SK-N-SH treated with all-trans-retinoic acid at 6 μM for 48 hours (cell line): ENCODE measurements at regions not wholly inside any gene's neighbourhood (a gene's known extent, or its start where the extent isn't known, plus 50 kb on each side); places are given as distances from the start of the nearest gene placed in this dataset.

Experiments
- ATAC-seq: fragments of 200-7000 bp; cut with Tn5 transposase; 3 replicates; pipeline ENCODE4 v1.9.1; 2020; ENCODE audit warnings: mild to moderate bottlenecking, moderate library complexity
- ARNTL ChIP-seq: fragments of 450-650 bp; formaldehyde crosslinking; IDR thresholded peaks from 2 replicates; pipeline ENCODE4 v1.5.0; 2020; ENCODE audit warnings: low read depth, mild to moderate bottlenecking, moderate library complexity, borderline replicate concordance
- BACH2 ChIP-seq: fragments of 250-450 bp; sonication (Bioruptor Pico); IDR thresholded peaks from 2 replicates; pipeline ENCODE4 v1.9.0; 2021; ENCODE audit warnings: mild to moderate bottlenecking, borderline replicate concordance
- CSDC2 ChIP-seq: fragments of 250-450 bp; sonication (Bioruptor Pico); IDR thresholded peaks from 2 replicates; pipeline ENCODE4 v1.5.0; 2020; ENCODE audit warnings: mild to moderate bottlenecking, moderate library complexity
- ESRRG ChIP-seq: fragments of 250-450 bp; sonication (Bioruptor Pico); IDR thresholded peaks from 2 replicates; pipeline ENCODE4 v1.6.1; 2021; ENCODE audit warnings: mild to moderate bottlenecking
- GLIS3 ChIP-seq: fragments of 250-450 bp; sonication (Bioruptor Pico); IDR thresholded peaks from 2 replicates; pipeline ENCODE4 v1.5.0; 2020; ENCODE audit warnings: mild to moderate bottlenecking, moderate library complexity
- ISL1 ChIP-seq: fragments of 250-450 bp; sonication (Bioruptor Pico); IDR thresholded peaks from 2 replicates; pipeline ENCODE4 v2.1.2; 2022; ENCODE audit warnings: mild to moderate bottlenecking, moderate library complexity
- OSR1 ChIP-seq: fragments of 250-450 bp; sonication (Bioruptor Pico); IDR thresholded peaks from 2 replicates; pipeline ENCODE4 v1.8.0; 2022; ENCODE audit warnings: moderate library complexity, mild to moderate bottlenecking, inconsistent platforms
- PPARA ChIP-seq: fragments of 250-450 bp; sonication (Bioruptor Pico); IDR thresholded peaks from 2 replicates; pipeline ENCODE4 v1.5.0; 2020; ENCODE audit warnings: mild to moderate bottlenecking, borderline replicate concordance
- RARB ChIP-seq: fragments of 250-450 bp; sonication (Bioruptor Pico); IDR thresholded peaks from 2 replicates; pipeline ENCODE4 v1.8.0; 2021; ENCODE audit warnings: mild to moderate bottlenecking, moderate library complexity
- SNAI2 ChIP-seq: fragments of 250-450 bp; sonication (Bioruptor Pico); IDR thresholded peaks from 2 replicates; pipeline ENCODE4 v1.5.0; 2020; ENCODE audit warnings: mild to moderate bottlenecking, moderate library complexity
- TCF4 ChIP-seq: fragments of 250-450 bp; sonication (Bioruptor Pico); IDR thresholded peaks from 2 replicates; pipeline ENCODE4 v1.8.0; 2021; ENCODE audit warnings: mild to moderate bottlenecking, moderate library complexity, borderline replicate concordance
- TOX ChIP-seq: fragments of 250-450 bp; sonication (Bioruptor Pico); IDR thresholded peaks from 2 replicates; pipeline ENCODE4 v1.8.0; 2021; ENCODE audit warnings: mild to moderate bottlenecking, moderate library complexity, borderline replicate concordance
- ZC3H10 ChIP-seq: fragments of 250-450 bp; sonication (Bioruptor Pico); IDR thresholded peaks from 2 replicates; pipeline ENCODE4 v1.5.1; 2021; ENCODE audit warnings: mild to moderate bottlenecking, moderate library complexity
- ZFP3 ChIP-seq: fragments of 250-450 bp; sonication (Bioruptor Pico); IDR thresholded peaks from 2 replicates; pipeline ENCODE4 v1.5.0; 2020; ENCODE audit warnings: mild to moderate bottlenecking, moderate library complexity
- ZFP30 ChIP-seq: fragments of 450-650 bp; formaldehyde crosslinking; IDR thresholded peaks from 2 replicates; pipeline ENCODE4 v1.5.0; 2022; ENCODE audit warnings: mild to moderate bottlenecking, moderate library complexity
- ZNF565 ChIP-seq: fragments of 450-650 bp; formaldehyde crosslinking; conservative IDR thresholded peaks from 2 replicates; pipeline ENCODE4 v1.5.0; 2020; ENCODE audit warnings: low read depth, mild to moderate bottlenecking, moderate library complexity
- ZNF70 ChIP-seq: fragments of 450-650 bp; formaldehyde crosslinking; IDR thresholded peaks from 2 replicates; pipeline ENCODE4 v1.5.0; 2020; ENCODE audit warnings: mild to moderate bottlenecking, moderate library complexity
- ZNF8 ChIP-seq: fragments of 450-650 bp; formaldehyde crosslinking; IDR thresholded peaks from 2 replicates; pipeline ENCODE4 v1.5.0; 2020; ENCODE audit warnings: mild to moderate bottlenecking, moderate library complexity
- TF ChIP-seq, protein P1 (sequence below): fragments of 250-450 bp; sonication (Bioruptor Pico); IDR thresholded peaks from 2 replicates; pipeline ENCODE4 v1.5.1; 2020; ENCODE audit warnings: low read depth, mild to moderate bottlenecking, moderate library complexity
- TF ChIP-seq, protein P2 (sequence below): fragments of 250-450 bp; sonication (Bioruptor Pico); IDR thresholded peaks from 2 replicates; pipeline ENCODE4 v1.8.0; 2021; ENCODE audit warnings: low read depth, mild to moderate bottlenecking, moderate library complexity, borderline replicate concordance
- TF ChIP-seq, protein P3 (sequence below): fragments of 250-450 bp; sonication (Bioruptor Pico); IDR thresholded peaks from 2 replicates; pipeline ENCODE4 v1.5.0; 2020; ENCODE audit warnings: mild to moderate bottlenecking, moderate library complexity
- TF ChIP-seq, protein P4 (sequence below): fragments of 250-450 bp; sonication (Bioruptor Pico); IDR thresholded peaks from 2 replicates; pipeline ENCODE4 v1.5.1; 2021; ENCODE audit warnings: mild to moderate bottlenecking, moderate library complexity
- TF ChIP-seq, protein P5 (sequence below): fragments of 250-450 bp; sonication (Bioruptor Pico); IDR thresholded peaks from 2 replicates; pipeline ENCODE4 v1.8.0; 2020; ENCODE audit warnings: mild to moderate bottlenecking, moderate library complexity, borderline replicate concordance

DNA sequence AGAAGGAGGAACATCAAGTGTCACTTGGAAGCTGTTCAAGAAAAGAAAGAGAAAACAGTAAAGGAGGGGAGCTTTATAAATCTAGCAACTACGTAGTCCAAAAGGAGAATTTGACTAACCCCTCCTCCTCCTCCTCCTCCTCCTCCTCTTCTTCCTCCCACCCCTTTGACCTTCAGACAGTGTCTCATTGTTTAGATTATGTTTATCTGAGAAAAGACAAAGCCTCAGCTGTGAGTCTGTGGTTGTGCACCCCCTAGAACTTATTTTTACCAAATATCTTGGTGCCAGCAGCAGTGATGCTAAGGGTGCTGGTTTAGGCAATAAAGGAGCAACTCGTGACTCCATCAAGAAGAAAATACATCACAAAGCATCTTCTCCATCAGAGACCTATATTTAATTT lies 68.9 kb upstream of the BMP2K start (continued):
- TF ChIP-seq CSDC2 (no peak), SNAI2 (CRISPR knock-in tag) (no peak), ESRRG (no peak), ARNTL (CRISPR knock-in tag) (no peak), TCF4 (CRISPR knock-in tag) (no peak), ISL1 (CRISPR knock-in tag) (no peak), OSR1 (CRISPR knock-in tag) (no peak), BACH2 (CRISPR knock-in tag) (no peak)
- TF ChIP-seq, protein P1, sequence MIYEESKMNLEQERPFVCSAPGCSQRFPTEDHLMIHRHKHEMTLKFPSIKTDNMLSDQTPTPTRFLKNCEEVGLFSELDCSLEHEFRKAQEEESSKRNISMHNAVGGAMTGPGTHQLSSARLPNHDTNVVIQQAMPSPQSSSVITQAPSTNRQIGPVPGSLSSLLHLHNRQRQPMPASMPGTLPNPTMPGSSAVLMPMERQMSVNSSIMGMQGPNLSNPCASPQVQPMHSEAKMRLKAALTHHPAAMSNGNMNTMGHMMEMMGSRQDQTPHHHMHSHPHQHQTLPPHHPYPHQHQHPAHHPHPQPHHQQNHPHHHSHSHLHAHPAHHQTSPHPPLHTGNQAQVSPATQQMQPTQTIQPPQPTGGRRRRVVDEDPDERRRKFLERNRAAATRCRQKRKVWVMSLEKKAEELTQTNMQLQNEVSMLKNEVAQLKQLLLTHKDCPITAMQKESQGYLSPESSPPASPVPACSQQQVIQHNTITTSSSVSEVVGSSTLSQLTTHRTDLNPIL (CRISPR knock-in tag): no peak
- TF ChIP-seq, protein P2, sequence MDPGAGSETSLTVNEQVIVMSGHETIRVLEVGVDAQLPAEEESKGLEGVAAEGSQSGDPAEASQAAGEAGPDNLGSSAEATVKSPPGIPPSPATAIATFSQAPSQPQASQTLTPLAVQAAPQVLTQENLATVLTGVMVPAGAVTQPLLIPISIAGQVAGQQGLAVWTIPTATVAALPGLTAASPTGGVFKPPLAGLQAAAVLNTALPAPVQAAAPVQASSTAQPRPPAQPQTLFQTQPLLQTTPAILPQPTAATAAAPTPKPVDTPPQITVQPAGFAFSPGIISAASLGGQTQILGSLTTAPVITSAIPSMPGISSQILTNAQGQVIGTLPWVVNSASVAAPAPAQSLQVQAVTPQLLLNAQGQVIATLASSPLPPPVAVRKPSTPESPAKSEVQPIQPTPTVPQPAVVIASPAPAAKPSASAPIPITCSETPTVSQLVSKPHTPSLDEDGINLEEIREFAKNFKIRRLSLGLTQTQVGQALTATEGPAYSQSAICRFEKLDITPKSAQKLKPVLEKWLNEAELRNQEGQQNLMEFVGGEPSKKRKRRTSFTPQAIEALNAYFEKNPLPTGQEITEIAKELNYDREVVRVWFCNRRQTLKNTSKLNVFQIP (CRISPR knock-in tag): no peak

DNA sequence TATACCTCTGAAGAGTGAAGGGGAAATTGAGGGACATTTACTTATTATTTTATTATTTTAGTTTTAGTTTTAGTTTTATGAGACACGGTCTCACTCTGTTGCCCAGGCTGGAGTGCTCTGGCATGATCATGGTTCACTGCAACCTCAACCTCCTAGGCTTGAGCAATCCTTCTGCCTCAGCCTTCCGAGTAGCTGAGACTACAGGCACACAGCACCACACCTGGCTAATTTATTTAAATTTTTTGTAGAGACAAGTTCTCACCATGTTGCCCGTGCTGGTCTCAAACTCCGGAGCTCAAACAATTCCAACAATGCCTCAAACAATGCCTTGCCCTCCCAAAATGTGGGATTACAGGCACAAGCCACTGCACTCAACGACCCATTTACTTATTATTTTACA lies 68.4 kb upstream of the BMP2K start:
- ATAC-seq: no peak
- TF ChIP-seq TCF4 (CRISPR knock-in tag): no peak

DNA sequence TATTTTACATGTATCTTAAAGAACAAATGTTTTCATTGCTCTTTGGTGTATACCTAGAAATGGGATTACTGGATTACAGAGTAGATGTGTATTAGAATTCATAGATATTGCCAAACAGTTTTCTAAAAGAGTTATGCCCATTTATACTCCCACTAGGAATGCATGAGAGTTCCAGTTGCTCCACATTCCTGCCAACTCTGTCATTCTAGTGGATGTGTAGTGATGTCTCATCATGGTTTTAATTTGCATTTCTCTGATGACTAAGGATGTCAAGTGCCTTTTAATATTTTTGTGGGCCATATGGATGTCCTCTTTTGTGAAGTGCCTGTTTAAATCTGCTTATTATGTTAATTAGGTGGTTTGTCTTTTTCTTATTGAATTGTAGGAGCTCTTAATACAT lies 65.6 kb upstream of the BMP2K start:
- TF ChIP-seq ZNF565 (CRISPR knock-in tag): no peak
- TF ChIP-seq, protein P3, sequence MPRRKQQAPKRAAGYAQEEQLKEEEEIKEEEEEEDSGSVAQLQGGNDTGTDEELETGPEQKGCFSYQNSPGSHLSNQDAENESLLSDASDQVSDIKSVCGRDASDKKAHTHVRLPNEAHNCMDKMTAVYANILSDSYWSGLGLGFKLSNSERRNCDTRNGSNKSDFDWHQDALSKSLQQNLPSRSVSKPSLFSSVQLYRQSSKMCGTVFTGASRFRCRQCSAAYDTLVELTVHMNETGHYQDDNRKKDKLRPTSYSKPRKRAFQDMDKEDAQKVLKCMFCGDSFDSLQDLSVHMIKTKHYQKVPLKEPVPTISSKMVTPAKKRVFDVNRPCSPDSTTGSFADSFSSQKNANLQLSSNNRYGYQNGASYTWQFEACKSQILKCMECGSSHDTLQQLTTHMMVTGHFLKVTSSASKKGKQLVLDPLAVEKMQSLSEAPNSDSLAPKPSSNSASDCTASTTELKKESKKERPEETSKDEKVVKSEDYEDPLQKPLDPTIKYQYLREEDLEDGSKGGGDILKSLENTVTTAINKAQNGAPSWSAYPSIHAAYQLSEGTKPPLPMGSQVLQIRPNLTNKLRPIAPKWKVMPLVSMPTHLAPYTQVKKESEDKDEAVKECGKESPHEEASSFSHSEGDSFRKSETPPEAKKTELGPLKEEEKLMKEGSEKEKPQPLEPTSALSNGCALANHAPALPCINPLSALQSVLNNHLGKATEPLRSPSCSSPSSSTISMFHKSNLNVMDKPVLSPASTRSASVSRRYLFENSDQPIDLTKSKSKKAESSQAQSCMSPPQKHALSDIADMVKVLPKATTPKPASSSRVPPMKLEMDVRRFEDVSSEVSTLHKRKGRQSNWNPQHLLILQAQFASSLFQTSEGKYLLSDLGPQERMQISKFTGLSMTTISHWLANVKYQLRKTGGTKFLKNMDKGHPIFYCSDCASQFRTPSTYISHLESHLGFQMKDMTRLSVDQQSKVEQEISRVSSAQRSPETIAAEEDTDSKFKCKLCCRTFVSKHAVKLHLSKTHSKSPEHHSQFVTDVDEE (CRISPR knock-in tag): no peak
- no peak for TF ChIP-seq SNAI2 (CRISPR knock-in tag)
- no peak for TF ChIP-seq ZNF8 (CRISPR knock-in tag)
- TF ChIP-seq TOX (CRISPR knock-in tag): no peak
- no peak for TF ChIP-seq ARNTL (CRISPR knock-in tag)
- TF ChIP-seq ZC3H10 (CRISPR knock-in tag): no peak
- no peak for TF ChIP-seq OSR1 (CRISPR knock-in tag)
- TF ChIP-seq GLIS3 (CRISPR knock-in tag): no peak
- ATAC-seq: no peak

DNA sequence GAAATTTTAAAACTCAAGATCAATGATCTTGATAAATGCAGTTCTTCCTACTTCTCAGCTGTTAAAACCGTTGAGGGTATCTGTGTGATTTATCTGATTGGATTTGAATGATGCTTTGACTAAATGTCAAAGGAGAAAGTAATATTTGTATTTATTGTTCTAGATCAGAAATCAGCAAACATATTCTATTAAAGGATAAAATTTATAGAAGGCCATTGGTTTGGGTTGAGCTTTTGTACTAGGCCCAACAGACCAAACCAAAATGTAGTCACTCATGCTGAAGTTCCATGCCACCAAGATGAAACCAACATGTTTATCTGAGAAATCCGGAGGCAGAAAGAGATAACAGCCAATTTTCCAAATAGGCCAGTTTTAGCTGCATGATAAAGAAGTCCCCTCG lies 64.5 kb upstream of the BMP2K start:
- ATAC-seq: no peak
- TF ChIP-seq BACH2 (CRISPR knock-in tag): no peak
- no peak for TF ChIP-seq GLIS3 (CRISPR knock-in tag)
- TF ChIP-seq ZNF565 (CRISPR knock-in tag): no peak
- no peak for TF ChIP-seq PPARA (CRISPR knock-in tag)
- TF ChIP-seq ZFP30: no peak
- no peak for TF ChIP-seq ZFP3 (CRISPR knock-in tag)
- no peak for TF ChIP-seq ZC3H10 (CRISPR knock-in tag)
- TF ChIP-seq, protein P4, sequence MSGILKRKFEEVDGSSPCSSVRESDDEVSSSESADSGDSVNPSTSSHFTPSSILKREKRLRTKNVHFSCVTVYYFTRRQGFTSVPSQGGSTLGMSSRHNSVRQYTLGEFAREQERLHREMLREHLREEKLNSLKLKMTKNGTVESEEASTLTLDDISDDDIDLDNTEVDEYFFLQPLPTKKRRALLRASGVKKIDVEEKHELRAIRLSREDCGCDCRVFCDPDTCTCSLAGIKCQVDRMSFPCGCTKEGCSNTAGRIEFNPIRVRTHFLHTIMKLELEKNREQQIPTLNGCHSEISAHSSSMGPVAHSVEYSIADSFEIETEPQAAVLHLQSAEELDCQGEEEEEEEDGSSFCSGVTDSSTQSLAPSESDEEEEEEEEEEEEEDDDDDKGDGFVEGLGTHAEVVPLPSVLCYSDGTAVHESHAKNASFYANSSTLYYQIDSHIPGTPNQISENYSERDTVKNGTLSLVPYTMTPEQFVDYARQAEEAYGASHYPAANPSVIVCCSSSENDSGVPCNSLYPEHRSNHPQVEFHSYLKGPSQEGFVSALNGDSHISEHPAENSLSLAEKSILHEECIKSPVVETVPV (CRISPR knock-in tag): no peak
- TF ChIP-seq TCF4 (CRISPR knock-in tag): no peak
- TF ChIP-seq OSR1 (CRISPR knock-in tag): no peak
- TF ChIP-seq ZNF70 (CRISPR knock-in tag): no peak
- no peak for TF ChIP-seq ESRRG
- no peak for TF ChIP-seq TOX (CRISPR knock-in tag)
- TF ChIP-seq, protein P1 (CRISPR knock-in tag): no peak
- no peak for TF ChIP-seq RARB (CRISPR knock-in tag)
- TF ChIP-seq ZNF8 (CRISPR knock-in tag): no peak
- TF ChIP-seq SNAI2 (CRISPR knock-in tag): no peak
- TF ChIP-seq, protein P5, sequence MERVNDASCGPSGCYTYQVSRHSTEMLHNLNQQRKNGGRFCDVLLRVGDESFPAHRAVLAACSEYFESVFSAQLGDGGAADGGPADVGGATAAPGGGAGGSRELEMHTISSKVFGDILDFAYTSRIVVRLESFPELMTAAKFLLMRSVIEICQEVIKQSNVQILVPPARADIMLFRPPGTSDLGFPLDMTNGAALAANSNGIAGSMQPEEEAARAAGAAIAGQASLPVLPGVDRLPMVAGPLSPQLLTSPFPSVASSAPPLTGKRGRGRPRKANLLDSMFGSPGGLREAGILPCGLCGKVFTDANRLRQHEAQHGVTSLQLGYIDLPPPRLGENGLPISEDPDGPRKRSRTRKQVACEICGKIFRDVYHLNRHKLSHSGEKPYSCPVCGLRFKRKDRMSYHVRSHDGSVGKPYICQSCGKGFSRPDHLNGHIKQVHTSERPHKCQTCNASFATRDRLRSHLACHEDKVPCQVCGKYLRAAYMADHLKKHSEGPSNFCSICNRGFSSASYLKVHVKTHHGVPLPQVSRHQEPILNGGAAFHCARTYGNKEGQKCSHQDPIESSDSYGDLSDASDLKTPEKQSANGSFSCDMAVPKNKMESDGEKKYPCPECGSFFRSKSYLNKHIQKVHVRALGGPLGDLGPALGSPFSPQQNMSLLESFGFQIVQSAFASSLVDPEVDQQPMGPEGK (CRISPR knock-in tag): no peak
- no peak for TF ChIP-seq ISL1 (CRISPR knock-in tag)
